DMS114 treated with DMSO at 0.1 percent for 48 hours (cell line): ENCODE measurements at regions not wholly inside any gene's neighbourhood (a gene's known extent, or its start where the extent isn't known, plus 50 kb on each side); places are given as distances from the start of the nearest gene placed in this dataset.

Source experiments
- DNase-seq: peaks from one replicate; lab custom pipeline; 2025; ENCODE audit not compliant: unreplicated experiment; lab: John Stamatoyannopoulos, UW

GRCh38 chr1:218705911-218706893 is 361.1 kb downstream of the TGFB2 start:
- no peak for DNase-seq

- DNase-seq = no peak
Measured at GRCh38 chr1:218711001-218711400, 365.9 kb downstream of the TGFB2 start.

GRCh38 chr1:218711884-218712674 is 366.9 kb downstream of the TGFB2 start:
- DNase-seq = no peak

- no peak for DNase-seq
Measured at GRCh38 chr1:218712677-218713076, 367.5 kb downstream of the TGFB2 start.

GRCh38 chr1:218715961-218716669 is 371.0 kb downstream of the TGFB2 start:
- no peak for DNase-seq

GRCh38 chr1:218717575-218717974 is 372.4 kb downstream of the TGFB2 start:
- no peak for DNase-seq

GRCh38 chr1:218718206-218718605 is 373.1 kb downstream of the TGFB2 start:
- no peak for DNase-seq

- no peak for DNase-seq
Measured at GRCh38 chr1:218718977-218719376, 373.8 kb downstream of the TGFB2 start.

- no peak for DNase-seq
Measured at GRCh38 chr1:218728898-218729565, 383.9 kb downstream of the TGFB2 start.

GRCh38 chr1:218735436-218736032 is 390.4 kb downstream of the TGFB2 start:
- no peak for DNase-seq

- DNase-seq = no peak
Measured at GRCh38 chr1:218739426-218739825, 394.3 kb downstream of the TGFB2 start.

- DNase-seq = no peak
Measured at GRCh38 chr1:218741852-218742251, 396.7 kb downstream of the TGFB2 start.

- DNase-seq = no peak
Measured at GRCh38 chr1:218742467-218743262, 397.5 kb downstream of the TGFB2 start.

GRCh38 chr1:218743861-218744505 is 398.8 kb downstream of the TGFB2 start:
- DNase-seq = no peak

GRCh38 chr1:218748071-218748470 is 402.9 kb downstream of the TGFB2 start:
- no peak for DNase-seq

GRCh38 chr1:218750216-218750970 is 405.3 kb downstream of the TGFB2 start:
- DNase-seq = no peak

- no peak for DNase-seq
Measured at GRCh38 chr1:218751208-218751948, 406.2 kb downstream of the TGFB2 start.

GRCh38 chr1:218752126-218752525 is 407.0 kb downstream of the TGFB2 start:
- DNase-seq = no peak
